HEK293 (cell line): ENCODE measurements at regions not wholly inside any gene's neighbourhood (a gene's known extent, or its start where the extent isn't known, plus 50 kb on each side); places are given as distances from the start of the nearest gene placed in this dataset.

Experiments
- CTCF ChIP-seq: fragments of 450-650 bp; formaldehyde crosslinking; IDR thresholded peaks from 2 replicates; pipeline ENCODE4 v1.5.1; 2016; ENCODE audit warnings: missing biosample characterization, missing genetic modification characterization
- YY1 ChIP-seq: fragments of 450-650 bp; formaldehyde crosslinking; IDR thresholded peaks from 2 replicates; pipeline ENCODE4 v1.5.1; 2018; ENCODE audit warnings: missing biosample characterization, missing genetic modification characterization
- ZBTB6 ChIP-seq: fragments of 450-650 bp; formaldehyde crosslinking; IDR thresholded peaks from 2 replicates; pipeline ENCODE4 v1.5.1; 2017; ENCODE audit warnings: missing biosample characterization, missing genetic modification characterization
- ZNF366 ChIP-seq: fragments of 450-650 bp; formaldehyde crosslinking; conservative IDR thresholded peaks from 2 replicates; pipeline ENCODE4 v1.5.1; 2016; ENCODE audit warnings: missing biosample characterization, missing genetic modification characterization
- ZNF76 ChIP-seq: fragments of 450-650 bp; formaldehyde crosslinking; IDR thresholded peaks from 2 replicates; pipeline ENCODE4; 2016; ENCODE audit warnings: low read depth, missing biosample characterization, missing genetic modification characterization, borderline replicate concordance
- TF ChIP-seq, protein P1 (sequence below): fragments of 450-650 bp; formaldehyde crosslinking; IDR thresholded peaks from 2 replicates; pipeline ENCODE4 v1.5.1; 2016; ENCODE audit warnings: missing biosample characterization, missing genetic modification characterization, borderline replicate concordance

DNA sequence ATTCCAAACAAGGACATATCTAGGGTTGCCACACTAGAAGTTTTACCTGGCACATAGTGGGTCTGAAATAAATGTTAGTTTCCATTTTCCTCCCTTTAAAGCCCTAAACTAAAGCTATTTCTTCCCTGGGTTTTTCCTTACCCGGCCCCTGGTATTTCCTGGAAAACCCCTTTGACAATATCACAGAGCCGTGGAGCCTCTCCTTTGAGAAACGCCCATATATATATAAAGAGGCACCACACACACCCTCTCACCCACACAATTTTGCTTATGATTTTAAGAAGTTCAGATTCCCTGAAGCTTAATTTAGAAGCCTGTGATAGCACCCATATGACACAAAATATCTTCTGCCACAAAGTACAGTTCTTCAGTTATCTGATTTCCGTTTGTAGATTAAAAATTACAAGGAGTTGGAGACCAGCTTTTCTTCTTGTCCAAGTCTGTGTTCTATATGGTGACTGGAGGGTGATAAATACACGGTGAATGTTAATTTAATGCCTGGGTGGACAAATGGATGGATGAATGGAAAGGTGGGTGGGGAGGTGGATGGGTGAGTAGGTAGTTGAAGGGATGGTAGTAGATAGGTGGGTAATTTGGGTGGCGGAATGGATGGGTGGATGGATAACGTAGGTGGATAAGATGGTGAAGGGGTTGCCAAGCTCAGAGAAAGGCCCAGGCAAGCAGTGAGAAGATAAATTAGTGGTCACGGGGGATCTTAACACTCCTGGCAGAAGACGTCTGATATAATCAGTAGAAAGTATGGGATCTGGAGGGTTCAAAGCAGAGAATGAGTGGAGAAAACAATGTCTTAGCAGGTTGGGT lies 154.4 kb upstream of the FGGY start:
- no peak for TF ChIP-seq ZNF366 (tag by site-specific recombination)
- no peak for TF ChIP-seq CTCF
- no peak for TF ChIP-seq ZBTB6 (tag by site-specific recombination)
- no peak for TF ChIP-seq YY1 (tag by site-specific recombination)
- TF ChIP-seq ZNF76 (tag by site-specific recombination) = no peak
- TF ChIP-seq, protein P1, sequence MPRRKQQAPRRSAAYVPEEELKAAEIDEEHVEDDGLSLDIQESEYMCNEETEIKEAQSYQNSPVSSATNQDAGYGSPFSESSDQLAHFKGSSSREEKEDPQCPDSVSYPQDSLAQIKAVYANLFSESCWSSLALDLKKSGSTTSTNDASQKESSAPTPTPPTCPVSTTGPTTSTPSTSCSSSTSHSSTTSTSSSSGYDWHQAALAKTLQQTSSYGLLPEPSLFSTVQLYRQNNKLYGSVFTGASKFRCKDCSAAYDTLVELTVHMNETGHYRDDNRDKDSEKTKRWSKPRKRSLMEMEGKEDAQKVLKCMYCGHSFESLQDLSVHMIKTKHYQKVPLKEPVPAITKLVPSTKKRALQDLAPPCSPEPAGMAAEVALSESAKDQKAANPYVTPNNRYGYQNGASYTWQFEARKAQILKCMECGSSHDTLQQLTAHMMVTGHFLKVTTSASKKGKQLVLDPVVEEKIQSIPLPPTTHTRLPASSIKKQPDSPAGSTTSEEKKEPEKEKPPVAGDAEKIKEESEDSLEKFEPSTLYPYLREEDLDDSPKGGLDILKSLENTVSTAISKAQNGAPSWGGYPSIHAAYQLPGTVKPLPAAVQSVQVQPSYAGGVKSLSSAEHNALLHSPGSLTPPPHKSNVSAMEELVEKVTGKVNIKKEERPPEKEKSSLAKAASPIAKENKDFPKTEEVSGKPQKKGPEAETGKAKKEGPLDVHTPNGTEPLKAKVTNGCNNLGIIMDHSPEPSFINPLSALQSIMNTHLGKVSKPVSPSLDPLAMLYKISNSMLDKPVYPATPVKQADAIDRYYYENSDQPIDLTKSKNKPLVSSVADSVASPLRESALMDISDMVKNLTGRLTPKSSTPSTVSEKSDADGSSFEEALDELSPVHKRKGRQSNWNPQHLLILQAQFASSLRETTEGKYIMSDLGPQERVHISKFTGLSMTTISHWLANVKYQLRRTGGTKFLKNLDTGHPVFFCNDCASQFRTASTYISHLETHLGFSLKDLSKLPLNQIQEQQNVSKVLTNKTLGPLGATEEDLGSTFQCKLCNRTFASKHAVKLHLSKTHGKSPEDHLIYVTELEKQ (tag by site-specific recombination) = no peak
